ENCODE measurements at regions not wholly inside any gene's neighbourhood (a gene's known extent, or its start where the extent isn't known, plus 50 kb on each side); places are given as distances from the start of the nearest gene placed in this dataset.
"Not testable (repeated sequence)": the region's sequence is repeated elsewhere in the genome, so short reads cannot be mapped to it uniquely, and the experiment has no call there.

GRCh38 chr22:21150863-21151262, 105.1 kb downstream of the LRRC74B start:
- H3K36me3 ChIP-seq; ATAC-seq; DNase-seq; intact Hi-C loops (cut with DNase I); H3K27me3 ChIP-seq; H3K9me3 ChIP-seq; H3K27ac ChIP-seq; H3K4me3 ChIP-seq; H3K4me1 ChIP-seq: not testable (repeated sequence)
- WGBS (ENCODE audit: insufficient coverage, low coverage, low lambda C conversion rate, missing lambda C conversion rate), result 38% methylated on average over 5 of the region's 8 CpGs

GRCh38 chr22:21187841-21188240, 142.1 kb downstream of the LRRC74B start:
- peak in 1 of 3 donors; percentile 40 for DNase-seq
- 80% methylated on average over 1 of the region's 2 CpGs for WGBS (ENCODE audit: insufficient coverage, low coverage, low lambda C conversion rate, missing lambda C conversion rate)
- H3K4me1 ChIP-seq; intact Hi-C loops (cut with DNase I); H3K4me3 ChIP-seq; H3K27me3 ChIP-seq; H3K9me3 ChIP-seq; H3K36me3 ChIP-seq; H3K27ac ChIP-seq; ATAC-seq: not testable (repeated sequence)

DNA sequence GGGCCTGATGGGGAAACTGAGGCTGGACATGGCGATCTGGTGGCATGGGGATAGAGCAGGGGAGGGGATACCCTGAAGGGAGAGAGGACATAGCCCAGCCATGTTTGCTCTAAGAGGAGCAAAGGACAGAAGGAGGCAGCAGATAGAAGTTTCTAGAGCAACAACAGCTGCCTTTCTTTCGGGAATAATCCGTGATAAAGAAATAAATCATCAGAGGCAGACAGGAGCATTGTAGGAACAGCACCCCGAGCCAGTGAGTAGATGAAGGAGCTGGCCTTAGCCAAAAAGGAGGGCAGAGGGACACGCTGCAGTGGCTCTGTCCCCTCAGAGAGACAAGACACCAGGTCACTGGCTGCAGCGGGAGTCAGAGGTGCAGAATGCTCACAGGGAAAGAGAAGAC, 166.3 kb downstream of the LRRC74B start:
- H3K4me3 ChIP-seq; H3K9me3 ChIP-seq; H3K4me1 ChIP-seq; H3K36me3 ChIP-seq; H3K27me3 ChIP-seq; DNase-seq; intact Hi-C loops (cut with DNase I); H3K27ac ChIP-seq; ATAC-seq: not testable (repeated sequence)
- WGBS (ENCODE audit: insufficient coverage, low coverage, low lambda C conversion rate, missing lambda C conversion rate), result no CpG with 5 or more reads among the region's 6 CpGs

DNA sequence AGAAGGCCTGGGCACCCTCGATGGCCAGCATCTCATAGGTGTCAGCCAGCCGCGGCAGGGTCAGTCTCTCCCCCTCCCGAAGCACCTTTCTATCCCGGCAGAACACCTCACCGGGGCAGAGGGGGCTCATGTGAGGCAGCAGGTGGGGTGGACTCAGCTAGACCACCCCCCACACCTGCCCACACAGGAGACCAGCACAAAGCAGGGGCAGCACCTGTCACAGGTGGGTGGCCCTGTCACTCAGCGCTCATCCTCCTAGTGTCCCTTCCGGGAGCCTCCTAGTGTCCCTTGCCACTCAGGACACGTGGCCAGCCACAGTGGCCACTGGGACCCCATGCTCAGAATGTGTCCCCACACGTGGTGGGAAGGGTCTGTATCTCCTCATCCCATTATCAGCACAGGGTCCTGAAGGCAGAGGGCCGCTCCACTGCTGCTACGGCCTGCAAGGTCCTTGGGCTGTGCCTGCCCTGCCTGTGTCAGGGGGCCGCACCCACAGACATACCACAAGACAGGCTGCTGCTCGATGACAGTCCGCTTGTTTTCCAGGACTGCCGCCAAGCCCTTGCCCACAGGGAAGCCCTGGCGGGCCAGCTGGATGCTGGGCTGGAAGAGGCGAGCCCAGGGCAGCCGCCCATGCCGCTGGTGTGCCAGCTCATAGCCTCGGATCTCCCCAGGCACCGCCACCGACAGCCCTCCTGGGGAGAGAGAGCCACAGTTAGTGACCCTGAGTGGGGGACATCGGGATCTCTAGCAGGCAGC, 167.4 kb upstream of the RIMBP3B start:
- H3K36me3 ChIP-seq; intact Hi-C loops (cut with DNase I): not testable (repeated sequence)
- 79% methylated on average over 5 of the region's 24 CpGs for WGBS (ENCODE audit: insufficient coverage, low coverage, low lambda C conversion rate, missing lambda C conversion rate)

DNA sequence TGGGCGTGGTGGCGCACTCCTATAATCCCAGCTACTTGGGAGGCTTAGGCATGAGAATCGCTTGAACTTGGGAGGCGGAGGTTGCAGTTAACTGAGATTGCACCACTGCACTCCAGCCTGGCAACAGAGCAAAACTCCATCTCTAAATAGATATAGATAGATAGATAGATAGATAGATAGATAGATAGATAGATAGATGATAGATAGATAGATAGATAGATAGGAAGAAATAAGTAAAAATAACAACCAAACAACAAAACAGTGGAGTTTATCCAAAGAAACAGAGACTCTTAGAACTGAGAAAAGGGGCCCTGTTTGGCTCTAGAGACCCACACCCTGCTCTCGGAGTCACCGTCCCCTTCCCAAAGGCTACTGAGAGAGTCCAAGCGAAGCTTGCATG, 158.7 kb upstream of the RIMBP3B start:
- H3K36me3 ChIP-seq; H3K9me3 ChIP-seq; H3K27me3 ChIP-seq; intact Hi-C loops (cut with DNase I); H3K4me3 ChIP-seq; H3K27ac ChIP-seq; ATAC-seq; DNase-seq; H3K4me1 ChIP-seq: not testable (repeated sequence)
- 86% methylated on average over 4 of the region's 7 CpGs for WGBS (ENCODE audit: insufficient coverage, low coverage, low lambda C conversion rate, missing lambda C conversion rate)

More for the DNA sequence above, 167.4 kb upstream of the RIMBP3B start:
- not testable (repeated sequence) for H3K27me3 ChIP-seq, H3K4me3 ChIP-seq, H3K4me1 ChIP-seq, ATAC-seq, DNase-seq, H3K9me3 ChIP-seq, H3K27ac ChIP-seq

DNA sequence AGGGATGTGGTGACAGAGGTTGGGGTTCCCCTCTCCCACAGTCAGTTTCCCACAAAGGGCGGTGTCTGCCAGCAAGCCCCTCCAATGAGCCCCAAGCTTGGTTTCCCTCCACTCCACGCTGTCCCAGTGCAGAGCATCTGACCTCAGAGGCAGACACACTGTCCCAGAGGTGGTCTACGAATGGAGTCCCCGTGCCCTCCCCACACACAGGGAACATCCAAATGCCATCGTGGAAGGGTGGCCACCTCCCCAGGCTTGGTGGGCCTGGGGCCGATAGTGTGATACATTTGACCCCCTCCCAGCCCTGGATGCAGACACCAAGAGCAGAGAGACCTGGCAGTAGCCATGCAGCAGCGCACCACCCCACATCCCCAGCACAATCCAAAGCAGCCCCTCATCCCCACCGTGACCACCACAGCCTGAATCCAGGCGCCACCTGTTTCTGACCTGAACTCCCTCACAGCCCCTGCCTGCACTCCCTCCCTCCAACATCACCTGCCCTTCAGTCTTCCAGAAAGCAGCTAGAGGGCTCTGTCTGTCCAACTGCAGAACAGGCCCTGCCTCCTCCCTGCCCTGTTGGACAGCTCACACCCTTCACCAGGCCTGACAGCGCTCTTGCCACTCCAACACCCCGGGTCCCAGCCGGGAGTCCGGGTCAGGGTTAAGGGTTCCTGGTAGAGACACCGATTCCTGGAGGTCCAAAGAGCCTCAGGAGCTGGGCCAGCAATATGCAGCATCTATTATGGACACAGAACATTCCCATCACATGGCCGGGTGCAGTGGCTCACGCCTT, 156.5 kb upstream of the RIMBP3B start:
- H3K4me3 ChIP-seq; H3K27me3 ChIP-seq; intact Hi-C loops (cut with DNase I); H3K4me1 ChIP-seq; ATAC-seq; H3K36me3 ChIP-seq; H3K27ac ChIP-seq; H3K9me3 ChIP-seq: not testable (repeated sequence)
- peak; percentile 11 to 25 (median 12) for DNase-seq
- no CpG with 5 or more reads among the region's 16 CpGs for WGBS (ENCODE audit: insufficient coverage, low coverage, low lambda C conversion rate, missing lambda C conversion rate)

DNA sequence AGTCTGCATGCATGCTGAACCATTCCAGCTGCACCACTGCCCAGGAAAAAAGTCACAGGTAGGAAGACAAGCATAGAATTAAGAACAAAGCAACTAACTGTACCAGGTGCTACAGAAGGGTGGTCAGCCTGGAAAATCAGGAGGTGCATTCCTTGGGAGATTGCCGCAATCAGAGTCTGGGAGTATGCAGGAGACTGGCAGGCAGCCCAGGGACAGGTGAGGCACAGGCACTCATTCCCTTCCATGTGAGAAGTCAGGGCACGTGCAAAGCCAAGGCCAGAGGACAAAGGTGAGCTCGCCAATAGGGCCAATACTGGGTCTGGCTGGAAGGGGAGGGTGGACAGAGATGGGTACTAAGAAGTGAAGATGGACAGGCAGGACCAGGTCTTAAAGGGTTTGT, 132.1 kb upstream of the RIMBP3B start:
- H3K4me1 ChIP-seq; H3K4me3 ChIP-seq; intact Hi-C loops (cut with DNase I); ATAC-seq; H3K36me3 ChIP-seq; H3K27ac ChIP-seq; H3K9me3 ChIP-seq; H3K27me3 ChIP-seq: not testable (repeated sequence)
- no CpG with 5 or more reads among the region's 3 CpGs for WGBS (ENCODE audit: insufficient coverage, low coverage, low lambda C conversion rate, missing lambda C conversion rate)
- peak in 1 of 3 donors; percentile 44 for DNase-seq

- intact Hi-C loops (cut with DNase I); ATAC-seq; H3K27ac ChIP-seq; H3K4me1 ChIP-seq; H3K9me3 ChIP-seq; H3K4me3 ChIP-seq; H3K27me3 ChIP-seq; H3K36me3 ChIP-seq: not testable (repeated sequence)
- peak; percentile 17 to 31 (median 27) for DNase-seq
- WGBS (ENCODE audit: insufficient coverage, low coverage, low lambda C conversion rate, missing lambda C conversion rate), result no CpG with 5 or more reads among the region's 10 CpGs
Observed at GRCh38 chr22:21282646-21283045, 100.9 kb upstream of the RIMBP3B start.

DNA sequence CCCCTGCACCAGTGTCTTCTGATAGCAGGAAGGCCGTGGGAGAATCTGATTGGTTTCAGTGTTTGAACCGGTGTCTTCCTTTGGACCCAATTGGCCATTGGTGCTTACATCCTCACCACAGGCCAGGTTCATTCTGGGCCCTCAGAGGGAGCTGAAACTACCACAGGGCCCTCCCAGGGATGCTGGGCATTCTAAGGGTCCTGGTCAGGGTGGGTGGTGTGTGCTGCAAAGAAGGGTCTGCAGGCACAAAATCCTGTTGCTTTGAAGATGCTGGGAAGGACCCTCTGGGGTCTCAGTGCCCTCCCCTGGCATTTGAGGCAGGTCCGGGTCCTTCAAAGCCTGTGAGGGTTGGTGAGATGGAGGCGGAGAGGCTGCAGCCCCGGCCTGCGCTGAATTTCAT, 89.8 kb upstream of the RIMBP3B start:
- intact Hi-C loops (cut with DNase I); ATAC-seq; H3K27ac ChIP-seq; H3K27me3 ChIP-seq; H3K36me3 ChIP-seq; H3K4me3 ChIP-seq; H3K9me3 ChIP-seq; H3K4me1 ChIP-seq: not testable (repeated sequence)
- peak in 1 of 3 donors; percentile 28 for DNase-seq
- WGBS (ENCODE audit: insufficient coverage, low coverage, low lambda C conversion rate, missing lambda C conversion rate), result no CpG with 5 or more reads among the region's 6 CpGs

- intact Hi-C loops (cut with DNase I); H3K27me3 ChIP-seq; DNase-seq; ATAC-seq; H3K9me3 ChIP-seq; H3K36me3 ChIP-seq; H3K27ac ChIP-seq; H3K4me1 ChIP-seq; H3K4me3 ChIP-seq: not testable (repeated sequence)
- 73% methylated on average over 7 of the region's 7 CpGs for WGBS (ENCODE audit: insufficient coverage, low coverage, low lambda C conversion rate, missing lambda C conversion rate)
Observed at GRCh38 chr22:21327629-21328028, 55.9 kb upstream of the RIMBP3B start.
